ENCODE measurements at regions not wholly inside any gene's neighbourhood (a gene's known extent, or its start where the extent isn't known, plus 50 kb on each side); places are given as distances from the start of the nearest gene placed in this dataset.

GRCh38 chr1:201673093-201673492 is 134.2 kb downstream of the NAV1 start:
- Mint-ChIP-seq H3K36me3 (no peaks in the 10 kb centered on the region), H3K27me3 (no peaks in the 10 kb centered on the region), H3K4me3 (no peak overlapping the region), H3K4me1 (peaks cover 2% of the 10 kb centered on the region), H3K9me3 (no peaks in the 10 kb centered on the region), H3K27ac (no peak overlapping the region)
- DNase-seq = no peak

- Mint-ChIP-seq H3K9me3 (no peaks in the 10 kb centered on the region), H3K4me3 (no peak overlapping the region), H3K36me3 (no peaks in the 10 kb centered on the region), H3K27me3 (no peaks in the 10 kb centered on the region), H3K4me1 (peaks cover 2% of the 10 kb centered on the region), H3K27ac (no peak overlapping the region)
- DNase-seq = no peak
Observed at GRCh38 chr1:201673915-201674314, 135.0 kb downstream of the NAV1 start.

- Mint-ChIP-seq H3K4me3 (no peak overlapping the region), H3K4me1 (peaks cover 2% of the 10 kb centered on the region), H3K27me3 (no peaks in the 10 kb centered on the region), H3K27ac (no peak overlapping the region), H3K9me3 (peaks cover 3% of the 10 kb centered on the region), H3K36me3 (peaks cover 2% of the 10 kb centered on the region)
- no peak for DNase-seq
Observed at GRCh38 chr1:201675143-201675542, 136.2 kb downstream of the NAV1 start.

- peaks cover 3% of the 10 kb centered on the region for H3K9me3 Mint-ChIP-seq
- DNase-seq = no peak
- H3K4me1 Mint-ChIP-seq = peaks cover 2% of the 10 kb centered on the region
- H3K36me3 Mint-ChIP-seq = peaks cover 2% of the 10 kb centered on the region
- H3K27me3 Mint-ChIP-seq = no peaks in the 10 kb centered on the region
- H3K4me3 Mint-ChIP-seq = no peak overlapping the region
- H3K27ac Mint-ChIP-seq = no peak overlapping the region
Observed at GRCh38 chr1:201676197-201676596, 137.3 kb downstream of the NAV1 start.

- peaks cover 3% of the 10 kb centered on the region for H3K9me3 Mint-ChIP-seq
- H3K4me1 Mint-ChIP-seq = peaks cover 2% of the 10 kb centered on the region
- DNase-seq = no peak
- no peak overlapping the region for H3K27ac Mint-ChIP-seq
- H3K36me3 Mint-ChIP-seq = peaks cover 2% of the 10 kb centered on the region
- no peaks in the 10 kb centered on the region for H3K27me3 Mint-ChIP-seq
- no peak overlapping the region for H3K4me3 Mint-ChIP-seq
Observed at GRCh38 chr1:201676641-201677040, 137.7 kb downstream of the NAV1 start.

GRCh38 chr1:201678264-201679101 is 139.6 kb downstream of the NAV1 start:
- no peak for DNase-seq
- Mint-ChIP-seq H3K27me3 (no peaks in the 10 kb centered on the region), H3K27ac (no peak overlapping the region), H3K4me1 (no peaks in the 10 kb centered on the region), H3K4me3 (no peak overlapping the region), H3K36me3 (peaks cover 2% of the 10 kb centered on the region), H3K9me3 (peaks cover 3% of the 10 kb centered on the region)

GRCh38 chr1:201681375-201681774 is 142.4 kb downstream of the NAV1 start:
- Mint-ChIP-seq H3K4me1 (no peaks in the 10 kb centered on the region), H3K27ac (no peak overlapping the region), H3K27me3 (no peaks in the 10 kb centered on the region), H3K4me3 (no peak overlapping the region), H3K9me3 (peaks cover 3% of the 10 kb centered on the region), H3K36me3 (peaks cover 2% of the 10 kb centered on the region)
- DNase-seq = no peak

GRCh38 chr1:201682964-201683363 is 144.0 kb downstream of the NAV1 start:
- peaks cover 3% of the 10 kb centered on the region for H3K9me3 Mint-ChIP-seq

GRCh38 chr1:201683397-201683796 is 144.5 kb downstream of the NAV1 start:
- no peak overlapping the region for H3K4me3 Mint-ChIP-seq
- H3K4me1 Mint-ChIP-seq = no peaks in the 10 kb centered on the region
- H3K9me3 Mint-ChIP-seq = peaks cover 3% of the 10 kb centered on the region
- no peak for DNase-seq
- H3K27me3 Mint-ChIP-seq = no peaks in the 10 kb centered on the region
- peaks cover 2% of the 10 kb centered on the region for H3K36me3 Mint-ChIP-seq
- no peak overlapping the region for H3K27ac Mint-ChIP-seq

More at GRCh38 chr1:201682964-201683363, 144.0 kb downstream of the NAV1 start:
- H3K4me1 Mint-ChIP-seq = no peaks in the 10 kb centered on the region
- peaks cover 2% of the 10 kb centered on the region for H3K36me3 Mint-ChIP-seq
- no peak for DNase-seq
- no peak overlapping the region for H3K4me3 Mint-ChIP-seq
- H3K27me3 Mint-ChIP-seq = no peaks in the 10 kb centered on the region
- H3K27ac Mint-ChIP-seq = no peak overlapping the region

GRCh38 chr1:201685485-201685884 is 143.5 kb upstream of the IPO9 start:
- no peak overlapping the region for H3K4me3 Mint-ChIP-seq
- no peak overlapping the region for H3K27ac Mint-ChIP-seq
- H3K36me3 Mint-ChIP-seq = no peaks in the 10 kb centered on the region
- no peaks in the 10 kb centered on the region for H3K4me1 Mint-ChIP-seq
- H3K9me3 Mint-ChIP-seq = peaks cover 2% of the 10 kb centered on the region
- DNase-seq = no peak
- H3K27me3 Mint-ChIP-seq = no peaks in the 10 kb centered on the region

- H3K36me3 Mint-ChIP-seq = no peaks in the 10 kb centered on the region
- H3K4me3 Mint-ChIP-seq = no peak overlapping the region
- H3K27me3 Mint-ChIP-seq = no peaks in the 10 kb centered on the region
- H3K9me3 Mint-ChIP-seq = peaks cover 4% of the 10 kb centered on the region
- no peak overlapping the region for H3K27ac Mint-ChIP-seq
- H3K4me1 Mint-ChIP-seq = no peaks in the 10 kb centered on the region
- DNase-seq = no peak
Observed at GRCh38 chr1:201686714-201687455, 142.1 kb upstream of the IPO9 start.

- Mint-ChIP-seq H3K4me1 (no peaks in the 10 kb centered on the region), H3K27me3 (no peaks in the 10 kb centered on the region), H3K4me3 (no peak overlapping the region), H3K36me3 (no peaks in the 10 kb centered on the region), H3K9me3 (peaks cover 4% of the 10 kb centered on the region), H3K27ac (no peak overlapping the region)
- DNase-seq = no peak
Observed at GRCh38 chr1:201688514-201688913, 140.4 kb upstream of the IPO9 start.

- Mint-ChIP-seq H3K4me1 (no peaks in the 10 kb centered on the region), H3K27me3 (no peaks in the 10 kb centered on the region), H3K36me3 (no peaks in the 10 kb centered on the region), H3K27ac (no peak overlapping the region), H3K9me3 (peaks cover 4% of the 10 kb centered on the region), H3K4me3 (no peak overlapping the region)
- no peak for DNase-seq
Observed at GRCh38 chr1:201689647-201690046, 139.3 kb upstream of the IPO9 start.

- Mint-ChIP-seq H3K9me3 (peaks cover 4% of the 10 kb centered on the region), H3K36me3 (no peaks in the 10 kb centered on the region), H3K4me1 (no peaks in the 10 kb centered on the region), H3K4me3 (no peak overlapping the region), H3K27ac (no peak overlapping the region), H3K27me3 (no peaks in the 10 kb centered on the region)
- no peak for DNase-seq
Observed at GRCh38 chr1:201690528-201690927, 138.4 kb upstream of the IPO9 start.

GRCh38 chr1:201691716-201692554 is 137.0 kb upstream of the IPO9 start:
- DNase-seq = no peak
- Mint-ChIP-seq H3K27me3 (no peaks in the 10 kb centered on the region), H3K36me3 (no peaks in the 10 kb centered on the region), H3K4me1 (no peaks in the 10 kb centered on the region), H3K9me3 (peaks cover 4% of the 10 kb centered on the region), H3K27ac (no peak overlapping the region), H3K4me3 (no peak overlapping the region)

All from activated naive CD8-positive, alpha-beta T cell treated with anti-CD3 and anti-CD28 coated beads for 36 hours (primary cell).